C4-2B (cell line): ENCODE measurements at regions not wholly inside any gene's neighbourhood (a gene's known extent, or its start where the extent isn't known, plus 50 kb on each side); places are given as distances from the start of the nearest gene placed in this dataset.

ENCODE experiments used
- CTCF ChIP-seq: fragments of 450-650 bp; conservative IDR thresholded peaks from 2 replicates; pipeline ENCODE4 v1.5.1; 2017; ENCODE audit warnings: mild to moderate bottlenecking
- ZFX ChIP-seq: fragments of 450-650 bp; IDR thresholded peaks from 2 replicates; pipeline ENCODE4 v1.6.1; 2017

GRCh38 chr4:23036921-23037495, 344.3 kb downstream of the GBA3 start:
- TF ChIP-seq CTCF (no peak), ZFX (no peak)
